GM21576 (cell line): ENCODE measurements at regions not wholly inside any gene's neighbourhood (a gene's known extent, or its start where the extent isn't known, plus 50 kb on each side); places are given as distances from the start of the nearest gene placed in this dataset.
"Not testable (repeated sequence)": the region's sequence is repeated elsewhere in the genome, so short reads cannot be mapped to it uniquely, and the experiment has no call there.

Source experiments
- ATAC-seq: cut with Tn5 transposase; IDR thresholded peaks from one replicate; pipeline ENCODE4 v1.9.1; 2021; ENCODE audit warnings: mild to moderate bottlenecking, moderate library complexity; ENCODE audit not compliant: unreplicated experiment

- no peak for ATAC-seq
Observed at GRCh38 chr2:53543083-53543482, 224.5 kb upstream of the CHAC2 start.

GRCh38 chr2:53536583-53537361, 230.8 kb upstream of the CHAC2 start:
- ATAC-seq, result no peak

- ATAC-seq, result no peak
Observed at GRCh38 chr2:53535234-53535840, 232.3 kb upstream of the CHAC2 start.

- ATAC-seq, result no peak
Observed at GRCh38 chr2:53530126-53530525, 237.5 kb upstream of the CHAC2 start.

- ATAC-seq, result no peak
Observed at GRCh38 chr2:53527056-53527455, 240.5 kb upstream of the CHAC2 start.

- ATAC-seq, result no peak
Observed at GRCh38 chr2:53519918-53520841, 247.4 kb upstream of the CHAC2 start.

GRCh38 chr2:53517406-53517805, 250.2 kb upstream of the CHAC2 start:
- ATAC-seq, result no peak

GRCh38 chr2:53516650-53517049, 251.0 kb upstream of the CHAC2 start:
- no peak for ATAC-seq

- ATAC-seq, result no peak
Observed at GRCh38 chr2:53515435-53516332, 251.9 kb upstream of the CHAC2 start.

- no peak for ATAC-seq
Observed at GRCh38 chr2:53513167-53513666, 254.4 kb upstream of the CHAC2 start.

GRCh38 chr2:53512071-53512826, 255.4 kb upstream of the CHAC2 start:
- no peak for ATAC-seq

GRCh38 chr2:53511549-53511948, 256.1 kb upstream of the CHAC2 start:
- no peak for ATAC-seq

- ATAC-seq, result no peak
Observed at GRCh38 chr2:53510401-53510800, 257.2 kb upstream of the CHAC2 start.

GRCh38 chr2:53509831-53510388, 257.7 kb upstream of the CHAC2 start:
- ATAC-seq, result no peak

- no peak for ATAC-seq
Observed at GRCh38 chr2:53508667-53509066, 258.9 kb upstream of the CHAC2 start.

GRCh38 chr2:53507070-53507469, 260.5 kb upstream of the CHAC2 start:
- not testable (repeated sequence) for ATAC-seq

GRCh38 chr2:53505826-53506225, 261.8 kb upstream of the CHAC2 start:
- no peak for ATAC-seq

- ATAC-seq, result no peak
Observed at GRCh38 chr2:53504507-53504906, 263.1 kb upstream of the CHAC2 start.

GRCh38 chr2:53500181-53500580, 267.4 kb upstream of the CHAC2 start:
- no peak for ATAC-seq
